NCI-H2171 (cell line): ENCODE measurements at regions not wholly inside any gene's neighbourhood (a gene's known extent, or its start where the extent isn't known, plus 50 kb on each side); places are given as distances from the start of the nearest gene placed in this dataset.
A peak's percentile ranks its signal among the peaks of the same experiment; 100 is the strongest.

Experiments used
- DNase-seq: peaks from one replicate; lab custom pipeline; 2025; lab: John Stamatoyannopoulos, UW

- no peak for DNase-seq
Observed at GRCh38 chr18:28834889-28835288, 658.0 kb upstream of the CDH2 start.

- DNase-seq = no peak
Observed at GRCh38 chr18:28831908-28832307, 655.0 kb upstream of the CDH2 start.

GRCh38 chr18:28831476-28831875 lies 654.5 kb upstream of the CDH2 start:
- no peak for DNase-seq

- DNase-seq = peak; percentile 3
Observed at GRCh38 chr18:28826107-28826506, 649.2 kb upstream of the CDH2 start.

- DNase-seq = no peak
Observed at GRCh38 chr18:28824183-28824574, 647.2 kb upstream of the CDH2 start.

- DNase-seq = no peak
Observed at GRCh38 chr18:28823506-28824182, 646.7 kb upstream of the CDH2 start.

GRCh38 chr18:28820353-28820752 lies 643.4 kb upstream of the CDH2 start:
- DNase-seq = no peak

GRCh38 chr18:28816155-28816554 lies 639.2 kb upstream of the CDH2 start:
- no peak for DNase-seq

- DNase-seq = no peak
Observed at GRCh38 chr18:28814365-28814764, 637.4 kb upstream of the CDH2 start.

- no peak for DNase-seq
Observed at GRCh38 chr18:28808373-28808772, 631.4 kb upstream of the CDH2 start.

- no peak for DNase-seq
Observed at GRCh38 chr18:28805491-28805890, 628.6 kb upstream of the CDH2 start.

- no peak for DNase-seq
Observed at GRCh38 chr18:28804512-28805202, 627.7 kb upstream of the CDH2 start.

GRCh38 chr18:28802546-28802945 lies 625.6 kb upstream of the CDH2 start:
- no peak for DNase-seq

GRCh38 chr18:28801876-28802275 lies 624.9 kb upstream of the CDH2 start:
- no peak for DNase-seq

GRCh38 chr18:28794459-28795245 lies 617.7 kb upstream of the CDH2 start:
- no peak for DNase-seq

- no peak for DNase-seq
Observed at GRCh38 chr18:28793901-28794300, 617.0 kb upstream of the CDH2 start.

- DNase-seq = peak; percentile 23
Observed at GRCh38 chr18:28792404-28793086, 615.6 kb upstream of the CDH2 start.

- no peak for DNase-seq
Observed at GRCh38 chr18:28791101-28791500, 614.2 kb upstream of the CDH2 start.

- DNase-seq = no peak
Observed at GRCh38 chr18:28789502-28789901, 612.6 kb upstream of the CDH2 start.

GRCh38 chr18:28786926-28787325 lies 610.0 kb upstream of the CDH2 start:
- no peak for DNase-seq

GRCh38 chr18:28781616-28782362 lies 604.9 kb upstream of the CDH2 start:
- DNase-seq = no peak

- DNase-seq = no peak
Observed at GRCh38 chr18:28778706-28779105, 601.8 kb upstream of the CDH2 start.
